ENCODE measurements at regions not wholly inside any gene's neighbourhood (a gene's known extent, or its start where the extent isn't known, plus 50 kb on each side); places are given as distances from the start of the nearest gene placed in this dataset.

DNA sequence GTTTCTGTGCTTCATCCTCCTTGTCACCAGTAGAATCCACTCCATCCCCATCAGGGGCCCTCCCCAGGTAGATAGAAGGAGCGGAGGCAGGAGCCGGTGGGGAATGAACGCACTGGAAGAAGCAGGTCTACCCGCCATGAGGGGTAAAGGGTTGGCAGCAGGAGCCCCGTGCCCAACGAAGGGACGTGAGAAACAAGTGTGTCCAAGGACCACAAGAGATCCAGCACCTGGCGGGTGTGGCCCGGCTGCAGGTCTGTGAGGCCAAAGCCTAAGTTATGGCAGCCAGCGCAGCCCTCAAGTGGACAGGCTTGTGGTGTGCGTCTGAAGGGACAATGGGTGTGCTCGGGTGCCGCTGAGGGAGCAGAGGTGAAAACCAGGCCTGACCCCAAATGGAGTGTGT, 94.3 kb downstream of the IRX2 start:
- peaks cover 11% of the 10 kb centered on the region for H3K4me1 Mint-ChIP-seq (ENCODE audit: low read depth, unreplicated experiment)

DNA sequence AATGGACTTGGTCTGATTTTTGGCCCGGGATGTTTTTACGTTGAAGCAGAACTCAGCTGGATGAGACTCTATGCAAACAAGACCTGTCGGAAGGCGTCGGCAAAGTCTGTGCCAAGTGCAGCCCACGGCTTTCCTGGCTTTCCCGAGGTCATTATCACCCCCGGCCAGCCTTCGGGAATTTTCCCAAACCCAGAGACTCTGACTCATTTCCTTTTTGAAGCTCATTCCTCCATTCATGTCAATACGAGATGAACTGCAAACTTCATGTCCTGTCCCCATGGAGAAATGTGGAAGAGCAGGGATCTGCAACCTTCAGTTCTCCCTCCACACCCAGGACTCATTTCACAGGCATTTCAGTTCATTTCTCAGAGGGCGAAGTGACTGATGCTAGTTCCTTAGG, 95.3 kb downstream of the IRX2 start:
- Mint-ChIP-seq H3K4me1 (ENCODE audit: low read depth, unreplicated experiment) (peaks cover 11% of the 10 kb centered on the region), H3K27ac (ENCODE audit: unreplicated experiment) (no peak overlapping the region), H3K4me3 (ENCODE audit: unreplicated experiment) (no peak overlapping the region), H3K27me3 (ENCODE audit: low read depth, unreplicated experiment) (peaks cover 9% of the 10 kb centered on the region), H3K9me3 (ENCODE audit: unreplicated experiment) (no peaks in the 10 kb centered on the region), H3K36me3 (ENCODE audit: low read depth, unreplicated experiment) (no peaks in the 10 kb centered on the region)
- peak; percentile 98 for DNase-seq (ENCODE audit: low read depth)
- Histone ChIP-seq H3K79me2 (ENCODE audit: insufficient read depth, low read length) (no peaks in the 10 kb centered on the region), H3K27me3 (ENCODE audit: insufficient read depth, low read length) (no peaks in the 10 kb centered on the region), H2AFZ (ENCODE audit: low read depth, low read length) (peak overlapping the region; percentile 6), H3K4me1 (ENCODE audit: insufficient read depth, low read length) (peaks cover 10% of the 10 kb centered on the region), H3K4me3 (ENCODE audit: insufficient read depth, low read depth, low read length) (peak overlapping the region; percentile 19), H4K20me1 (ENCODE audit: insufficient read depth, low read length) (no peaks in the 10 kb centered on the region), H3K36me3 (ENCODE audit: insufficient read depth, low read length) (no peaks in the 10 kb centered on the region), H3K27ac (ENCODE audit: low read depth, low read length) (peak overlapping the region; percentile 73), H3K9me3 (ENCODE audit: insufficient read depth, low read depth, low read length) (peaks cover 2% of the 10 kb centered on the region), H3K9ac (ENCODE audit: low read length) (peak overlapping the region; percentile 48), H3K4me2 (ENCODE audit: low read length) (peak overlapping the region; percentile 66)
- FAIRE-seq: no peak
- TF ChIP-seq, protein P1, sequence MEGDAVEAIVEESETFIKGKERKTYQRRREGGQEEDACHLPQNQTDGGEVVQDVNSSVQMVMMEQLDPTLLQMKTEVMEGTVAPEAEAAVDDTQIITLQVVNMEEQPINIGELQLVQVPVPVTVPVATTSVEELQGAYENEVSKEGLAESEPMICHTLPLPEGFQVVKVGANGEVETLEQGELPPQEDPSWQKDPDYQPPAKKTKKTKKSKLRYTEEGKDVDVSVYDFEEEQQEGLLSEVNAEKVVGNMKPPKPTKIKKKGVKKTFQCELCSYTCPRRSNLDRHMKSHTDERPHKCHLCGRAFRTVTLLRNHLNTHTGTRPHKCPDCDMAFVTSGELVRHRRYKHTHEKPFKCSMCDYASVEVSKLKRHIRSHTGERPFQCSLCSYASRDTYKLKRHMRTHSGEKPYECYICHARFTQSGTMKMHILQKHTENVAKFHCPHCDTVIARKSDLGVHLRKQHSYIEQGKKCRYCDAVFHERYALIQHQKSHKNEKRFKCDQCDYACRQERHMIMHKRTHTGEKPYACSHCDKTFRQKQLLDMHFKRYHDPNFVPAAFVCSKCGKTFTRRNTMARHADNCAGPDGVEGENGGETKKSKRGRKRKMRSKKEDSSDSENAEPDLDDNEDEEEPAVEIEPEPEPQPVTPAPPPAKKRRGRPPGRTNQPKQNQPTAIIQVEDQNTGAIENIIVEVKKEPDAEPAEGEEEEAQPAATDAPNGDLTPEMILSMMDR (IDR thresholded peaks at IDR 0.05; ENCODE audit: insufficient read depth, low read depth, low read length): no peak
- TF ChIP-seq EZH2 (IDR thresholded peaks at IDR 0.05; ENCODE audit: insufficient read depth, low read length): no peak

More for the DNA sequence above, 94.3 kb downstream of the IRX2 start:
- Histone ChIP-seq H3K9ac (ENCODE audit: low read length) (peak overlapping the region; percentile 48), H3K79me2 (ENCODE audit: insufficient read depth, low read length) (no peaks in the 10 kb centered on the region), H3K4me1 (ENCODE audit: insufficient read depth, low read length) (peaks cover 10% of the 10 kb centered on the region), H3K9me3 (ENCODE audit: insufficient read depth, low read depth, low read length) (no peaks in the 10 kb centered on the region), H2AFZ (ENCODE audit: low read depth, low read length) (no peak overlapping the region), H4K20me1 (ENCODE audit: insufficient read depth, low read length) (no peaks in the 10 kb centered on the region), H3K27me3 (ENCODE audit: insufficient read depth, low read length) (no peaks in the 10 kb centered on the region), H3K4me2 (ENCODE audit: low read length) (no peak overlapping the region), H3K27ac (ENCODE audit: low read depth, low read length) (peak overlapping the region; percentile 73), H3K36me3 (ENCODE audit: insufficient read depth, low read length) (no peaks in the 10 kb centered on the region), H3K4me3 (ENCODE audit: insufficient read depth, low read depth, low read length) (no peak overlapping the region)
- no peak for DNase-seq (ENCODE audit: low read depth)
- TF ChIP-seq, protein P1 (IDR thresholded peaks at IDR 0.05; ENCODE audit: insufficient read depth, low read depth, low read length): no peak
- no peak for TF ChIP-seq EZH2 (IDR thresholded peaks at IDR 0.05; ENCODE audit: insufficient read depth, low read length)
- no peaks in the 10 kb centered on the region for H3K9me3 Mint-ChIP-seq (ENCODE audit: unreplicated experiment)
- FAIRE-seq: no peak
- H3K27ac Mint-ChIP-seq (ENCODE audit: unreplicated experiment): no peak overlapping the region
- H3K27me3 Mint-ChIP-seq (ENCODE audit: low read depth, unreplicated experiment): peaks cover 13% of the 10 kb centered on the region
- no peak overlapping the region for H3K4me3 Mint-ChIP-seq (ENCODE audit: unreplicated experiment)
- no peaks in the 10 kb centered on the region for H3K36me3 Mint-ChIP-seq (ENCODE audit: low read depth, unreplicated experiment)

DNA sequence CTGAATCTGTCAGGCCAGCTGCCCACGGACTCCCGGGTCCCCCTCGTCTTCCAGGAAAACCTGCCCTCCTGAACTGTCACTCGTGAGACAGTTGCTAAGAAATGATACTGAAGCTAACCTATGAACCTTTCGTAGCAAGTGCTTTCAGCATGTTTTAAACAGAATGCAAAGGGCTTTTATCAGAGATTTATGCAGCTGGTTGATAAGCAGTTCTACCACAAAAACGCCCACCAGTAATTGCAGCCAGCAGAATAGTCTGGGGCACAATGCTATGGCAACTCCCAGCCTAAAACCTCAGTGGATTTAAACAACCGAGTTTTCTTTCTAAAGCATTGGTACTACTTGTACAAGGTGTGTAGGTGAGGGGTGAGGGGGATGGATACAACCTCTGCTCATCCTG, 97.5 kb downstream of the IRX2 start:
- H3K36me3 Mint-ChIP-seq (ENCODE audit: low read depth, unreplicated experiment): no peaks in the 10 kb centered on the region
- H3K9me3 Mint-ChIP-seq (ENCODE audit: unreplicated experiment): no peaks in the 10 kb centered on the region
- Histone ChIP-seq H3K27ac (ENCODE audit: low read depth, low read length) (no peak overlapping the region), H4K20me1 (ENCODE audit: insufficient read depth, low read length) (no peaks in the 10 kb centered on the region), H3K9me3 (ENCODE audit: insufficient read depth, low read depth, low read length) (peaks cover 3% of the 10 kb centered on the region), H2AFZ (ENCODE audit: low read depth, low read length) (no peak overlapping the region), H3K4me2 (ENCODE audit: low read length) (no peak overlapping the region), H3K4me3 (ENCODE audit: insufficient read depth, low read depth, low read length) (no peak overlapping the region), H3K27me3 (ENCODE audit: insufficient read depth, low read length) (no peaks in the 10 kb centered on the region), H3K36me3 (ENCODE audit: insufficient read depth, low read length) (no peaks in the 10 kb centered on the region), H3K9ac (ENCODE audit: low read length) (no peak overlapping the region), H3K79me2 (ENCODE audit: insufficient read depth, low read length) (no peaks in the 10 kb centered on the region), H3K4me1 (ENCODE audit: insufficient read depth, low read length) (peaks cover 10% of the 10 kb centered on the region)
- H3K27ac Mint-ChIP-seq (ENCODE audit: unreplicated experiment): no peak overlapping the region
- H3K4me1 Mint-ChIP-seq (ENCODE audit: low read depth, unreplicated experiment): peaks cover 11% of the 10 kb centered on the region
- no peak for FAIRE-seq
- TF ChIP-seq, protein P1 (IDR thresholded peaks at IDR 0.05; ENCODE audit: insufficient read depth, low read depth, low read length): no peak
- no peak for TF ChIP-seq EZH2 (IDR thresholded peaks at IDR 0.05; ENCODE audit: insufficient read depth, low read length)
- DNase-seq (ENCODE audit: low read depth): peak; percentile 52
- H3K4me3 Mint-ChIP-seq (ENCODE audit: unreplicated experiment): no peak overlapping the region
- H3K27me3 Mint-ChIP-seq (ENCODE audit: low read depth, unreplicated experiment): peaks cover 9% of the 10 kb centered on the region

Data from astrocyte (in vitro differentiated cells and primary cell).